ENCODE measurements at regions not wholly inside any gene's neighbourhood (a gene's known extent, or its start where the extent isn't known, plus 50 kb on each side); places are given as distances from the start of the nearest gene placed in this dataset.

DNA sequence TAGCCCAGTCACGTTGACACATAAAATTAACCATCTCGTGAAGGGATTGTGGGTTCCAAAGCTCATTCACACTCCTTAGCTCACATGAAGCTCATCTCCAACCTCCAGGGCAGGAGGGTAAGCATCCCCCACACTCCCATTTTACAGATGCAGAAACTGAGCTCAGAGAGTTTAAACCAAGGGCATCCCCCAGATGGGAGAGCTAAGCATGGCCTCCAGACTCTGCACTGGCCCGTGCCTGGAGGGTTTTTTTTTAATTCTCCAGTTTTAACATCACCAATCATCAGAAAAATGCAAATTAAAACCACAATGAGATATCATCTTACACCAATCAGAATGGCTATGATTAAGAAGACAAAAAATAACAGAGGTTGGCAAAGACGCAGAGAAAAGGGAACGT, 53.3 kb upstream of the TCF7L2 start:
- H3K27ac ChIP-seq: no peak overlapping the region
- intact Hi-C loops (cut with DNase I): no loop called here
- H3K36me3 ChIP-seq: no peaks in the 10 kb centered on the region
- no peaks in the 10 kb centered on the region for H3K27me3 ChIP-seq
- H3K4me1 ChIP-seq: peaks cover 0 to 10% (median 0%) of the 10 kb centered on the region in 9 donors
- H3K4me3 ChIP-seq: no peak overlapping the region
- DNase-seq (no peak), ATAC-seq (no peak)
- 81 to 83% methylated on average over 5 of the region's 5 CpGs for WGBS, 2 donors
- H3K9me3 ChIP-seq: peaks cover 0 to 10% (median 0%) of the 10 kb centered on the region in 11 donors
- TF ChIP-seq, protein P1, sequence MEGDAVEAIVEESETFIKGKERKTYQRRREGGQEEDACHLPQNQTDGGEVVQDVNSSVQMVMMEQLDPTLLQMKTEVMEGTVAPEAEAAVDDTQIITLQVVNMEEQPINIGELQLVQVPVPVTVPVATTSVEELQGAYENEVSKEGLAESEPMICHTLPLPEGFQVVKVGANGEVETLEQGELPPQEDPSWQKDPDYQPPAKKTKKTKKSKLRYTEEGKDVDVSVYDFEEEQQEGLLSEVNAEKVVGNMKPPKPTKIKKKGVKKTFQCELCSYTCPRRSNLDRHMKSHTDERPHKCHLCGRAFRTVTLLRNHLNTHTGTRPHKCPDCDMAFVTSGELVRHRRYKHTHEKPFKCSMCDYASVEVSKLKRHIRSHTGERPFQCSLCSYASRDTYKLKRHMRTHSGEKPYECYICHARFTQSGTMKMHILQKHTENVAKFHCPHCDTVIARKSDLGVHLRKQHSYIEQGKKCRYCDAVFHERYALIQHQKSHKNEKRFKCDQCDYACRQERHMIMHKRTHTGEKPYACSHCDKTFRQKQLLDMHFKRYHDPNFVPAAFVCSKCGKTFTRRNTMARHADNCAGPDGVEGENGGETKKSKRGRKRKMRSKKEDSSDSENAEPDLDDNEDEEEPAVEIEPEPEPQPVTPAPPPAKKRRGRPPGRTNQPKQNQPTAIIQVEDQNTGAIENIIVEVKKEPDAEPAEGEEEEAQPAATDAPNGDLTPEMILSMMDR (IDR thresholded peaks at IDR 0.05): no peak

DNA sequence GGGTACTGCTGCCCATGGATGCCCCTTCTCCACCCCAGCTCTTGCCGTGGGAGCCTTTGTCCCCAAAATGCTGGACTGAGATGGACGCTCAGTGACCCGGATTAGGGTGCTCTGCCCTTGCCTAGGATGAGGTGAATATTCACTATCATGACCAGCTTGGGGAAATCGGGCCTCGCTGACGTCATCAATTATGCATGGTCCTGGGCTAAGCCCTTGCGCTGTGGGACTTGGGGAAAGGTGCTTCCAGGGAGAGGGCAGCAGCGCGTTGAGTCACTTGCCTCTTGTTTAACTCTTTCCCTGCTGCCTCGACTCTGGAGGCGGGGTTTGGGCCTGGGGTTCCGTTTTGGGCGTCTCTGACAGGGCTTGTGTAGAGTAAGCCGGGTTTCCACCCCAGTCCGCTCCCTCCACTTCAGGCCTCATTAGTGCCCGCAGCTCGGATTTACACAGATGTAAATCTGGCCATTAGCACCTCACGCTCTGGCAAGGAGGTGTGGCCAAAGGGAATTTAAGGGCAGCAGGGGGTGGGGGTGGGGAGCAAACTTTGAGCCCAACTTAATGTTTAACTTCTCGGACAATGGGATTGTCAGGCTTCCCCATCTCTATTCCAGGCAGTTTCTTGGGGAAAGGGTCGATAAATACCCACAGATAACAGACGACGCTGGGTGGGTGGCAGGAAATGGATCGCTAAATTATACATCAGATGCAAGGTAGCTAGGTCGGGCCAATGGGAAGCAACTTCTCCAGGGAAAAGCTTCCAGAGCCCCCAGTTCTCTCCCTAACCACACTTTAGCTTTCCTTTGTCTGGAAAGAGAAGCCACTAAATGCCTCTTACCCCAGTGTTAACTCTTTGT, 51.3 kb upstream of the TCF7L2 start:
- peak overlapping the region in 6 of 10 donors; percentile 4 to 32 (median 28) for H3K4me3 ChIP-seq
- peaks cover 0 to 10% (median 0%) of the 10 kb centered on the region in 9 donors for H3K4me1 ChIP-seq
- H3K27me3 ChIP-seq: no peaks in the 10 kb centered on the region
- 13 to 20% methylated on average over 24 of the region's 24 CpGs for WGBS, 2 donors
- H3K27ac ChIP-seq: no peak overlapping the region
- no peaks in the 10 kb centered on the region for H3K36me3 ChIP-seq
- peaks cover 0 to 3% (median 0%) of the 10 kb centered on the region in 11 donors for H3K9me3 ChIP-seq
- intact Hi-C loops (cut with DNase I): no loop called here
- peak in 6 of 8 donors; percentile 11 to 66 (median 44) for ATAC-seq
- TF ChIP-seq, protein P1 (IDR thresholded peaks at IDR 0.05): no peak
- peak in 1 of 2 donors; percentile 6 for DNase-seq

DNA sequence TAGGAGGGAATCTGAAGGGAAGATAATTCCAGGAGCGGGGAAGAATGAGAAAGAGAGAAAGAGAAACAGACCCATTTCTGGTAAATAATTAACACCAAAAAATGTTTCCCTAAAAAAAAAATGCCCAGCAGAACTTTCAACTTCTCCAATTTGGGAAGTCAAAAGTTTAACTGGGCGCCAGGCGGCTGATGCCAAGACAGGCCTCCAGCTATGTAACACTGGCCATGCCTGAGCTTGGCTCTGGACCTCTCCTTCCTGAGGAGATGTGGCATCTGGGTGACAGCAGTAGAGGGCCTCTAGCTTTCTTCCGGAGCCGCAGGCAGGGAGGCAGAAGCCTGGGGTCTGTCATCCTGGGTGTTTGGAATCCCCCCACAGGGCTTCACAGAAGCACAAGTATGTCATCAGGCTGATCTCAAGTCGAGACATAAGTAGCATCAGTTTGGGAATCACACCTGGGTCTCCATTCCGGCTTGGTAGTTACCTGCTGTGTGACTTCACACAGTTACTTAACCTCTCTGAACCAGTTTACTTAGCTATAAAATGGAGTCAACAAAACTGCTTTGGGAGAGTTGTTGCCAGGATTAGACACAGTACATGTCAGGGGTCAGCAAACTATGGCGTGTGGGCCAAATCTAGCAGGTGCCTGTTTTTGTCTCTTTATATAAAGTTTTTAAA, 50.5 kb upstream of the TCF7L2 start:
- Histone ChIP-seq H3K9me3 (peaks cover 0 to 3% (median 0%) of the 10 kb centered on the region in 11 donors), H3K36me3 (no peaks in the 10 kb centered on the region), H3K4me1 (peaks cover 0 to 10% (median 0%) of the 10 kb centered on the region in 9 donors), H3K27ac (no peak overlapping the region), H3K4me3 (peak overlapping the region in 1 of 10 donors; percentile 32), H3K27me3 (no peaks in the 10 kb centered on the region)
- TF ChIP-seq, protein P1 (IDR thresholded peaks at IDR 0.05): no peak
- intact Hi-C loops (cut with DNase I): no loop called here
- ATAC-seq (no peak), DNase-seq (no peak)
- 88 to 92% methylated on average over 8 of the region's 8 CpGs for WGBS, 2 donors
